SK-N-SH (cell line): ENCODE measurements at regions not wholly inside any gene's neighbourhood (a gene's known extent, or its start where the extent isn't known, plus 50 kb on each side); places are given as distances from the start of the nearest gene placed in this dataset.

Source experiments
- CTCF ChIA-PET: fragments of 300-600, 350-600 bp; formaldehyde crosslinking; extraction: SDS; loops from one replicate; lab custom pipeline; 2021; lab: Yijun Ruan, JAX
- POLR2A ChIA-PET: fragments of 350-600 bp; sonication (Branson Sonifier 250); formaldehyde crosslinking; extraction: SDS; loops from one replicate; lab custom pipeline; 2020; ENCODE audit warnings: antibody characterized with exemption, inconsistent platforms; lab: Yijun Ruan, JAX
- DNase-seq: peaks from one replicate; pipeline ENCODE4 v3.0.0; 2012
- H2AFZ ChIP-seq: fragments of 200-600 bp; sonication (generic); 2 replicates; pipeline ENCODE4 v1.8.1; 2016; ENCODE audit warnings: antibody characterized with exemption, mild to moderate bottlenecking, low read depth
- H3F3A ChIP-seq: fragments of 200-600 bp; sonication (generic); replicated peaks from 2 replicates; pipeline ENCODE3; 2016; ENCODE audit warnings: antibody characterized with exemption, mild to moderate bottlenecking; ENCODE audit not compliant: insufficient read depth
- H3K27ac ChIP-seq, 2 experiments: fragments of 200-500 bp in 1 of 2; fragments of 200-600 bp in 1 of 2; sonication (Bioruptor generic) in 1 of 2; sonication (generic), shearing (Covaris generic) in 1 of 2; 2 replicates each; pipeline versions ENCODE4 v1.5.1 to v1.6.1; 2014 to 2016; ENCODE audit warnings: low read depth in 2 of 2, inconsistent platforms in 1 of 2, low read length in 1 of 2, mild to moderate bottlenecking in 1 of 2, mixed read lengths in 1 of 2
- H3K27me3 ChIP-seq: fragments of 200-600 bp; sonication (generic), shearing (Covaris generic); 2 replicates; pipeline ENCODE4 v1.6.1; 2016; ENCODE audit warnings: mixed run types; ENCODE audit not compliant: insufficient read depth
- H3K36me3 ChIP-seq, 2 experiments: fragments of 200-500 bp in 1 of 2; fragments of 200-600 bp in 1 of 2; sonication (Bioruptor generic) in 1 of 2; sonication (generic) in 1 of 2; replicated peaks in 1 of 2; 2 replicates each; pipeline versions ENCODE3 to v1.5.1; 2014 to 2016; ENCODE audit warnings: low read length in 1 of 2, mild to moderate bottlenecking in 1 of 2; ENCODE audit not compliant: insufficient read depth in 2 of 2, control insufficient read depth in 1 of 2
- H3K4me1 ChIP-seq, 2 experiments: fragments of 200-500 bp in 1 of 2; fragments of 200-600 bp in 1 of 2; sonication (Bioruptor generic) in 1 of 2; sonication (generic), shearing (Covaris generic) in 1 of 2; 2 replicates each; pipeline versions ENCODE4 v1.5.1 to v1.6.1; 2014 to 2016; ENCODE audit warnings: low read depth in 1 of 2, low read length in 1 of 2, mixed run types in 1 of 2; ENCODE audit not compliant: insufficient read depth in 2 of 2, control insufficient read depth in 1 of 2
- H3K4me2 ChIP-seq: fragments of 200-600 bp; sonication (generic), shearing (Covaris generic); 2 replicates; pipeline ENCODE4 v1.6.1; 2017; ENCODE audit warnings: mixed run types
- H3K4me3 ChIP-seq, 2 experiments: fragments of 200-500 bp in 1 of 2; fragments of 200-600 bp in 1 of 2; sonication (Bioruptor generic) in 1 of 2; sonication (generic), shearing (Covaris generic) in 1 of 2; 2 replicates each; pipeline versions ENCODE4 v1.5.1 to v1.8.1; 2014 to 2016; ENCODE audit warnings: low read depth in 2 of 2, inconsistent platforms in 1 of 2, low read length in 1 of 2, mild to moderate bottlenecking in 1 of 2, mixed read lengths in 1 of 2, moderate library complexity in 1 of 2
- H3K79me2 ChIP-seq: fragments of 200-600 bp; sonication (generic); 2 replicates; pipeline ENCODE4 v1.8.1; 2017; ENCODE audit warnings: mild to moderate bottlenecking; ENCODE audit not compliant: insufficient read depth
- H3K9ac ChIP-seq: fragments of 200-600 bp; sonication (generic); 2 replicates; pipeline ENCODE4 v1.6.1; 2017; ENCODE audit warnings: mixed run types
- H3K9me2 ChIP-seq: fragments of 200-600 bp; sonication (generic); 2 replicates; pipeline ENCODE4 v1.6.1; 2017; ENCODE audit warnings: mixed run types
- H3K9me3 ChIP-seq: fragments of 200-600 bp; sonication (generic); 2 replicates; pipeline ENCODE4 v1.6.1; 2017; ENCODE audit warnings: mixed run types, mild to moderate bottlenecking, moderate library complexity
- H4K20me1 ChIP-seq: fragments of 200-600 bp; sonication (generic); 2 replicates; pipeline ENCODE4 v1.6.1; 2017; ENCODE audit warnings: mild to moderate bottlenecking, mixed run types; ENCODE audit not compliant: insufficient read depth
- CHD2 ChIP-seq: fragments of 150-350 bp; IDR thresholded peaks from 2 replicates; pipeline ENCODE4 v1.6.1; 2018; ENCODE audit warnings: low read length; ENCODE audit not compliant: partially characterized antibody
- EZH2phosphoT487 ChIP-seq: fragments of 200-600 bp; sonication (generic); IDR thresholded peaks from 2 replicates; pipeline ENCODE4 v1.6.1; 2017; ENCODE audit warnings: low read depth, mixed run types, mild to moderate bottlenecking, antibody characterized with exemption, moderate library complexity, borderline replicate concordance
- FOSL2 ChIP-seq: IDR thresholded peaks from 2 replicates; pipeline ENCODE4 v1.4.0; 2012; ENCODE audit warnings: low read depth, mild to moderate bottlenecking, moderate library complexity, borderline replicate concordance
- FOXM1 ChIP-seq: IDR thresholded peaks from 2 replicates; pipeline ENCODE4 v1.4.0; 2012; ENCODE audit warnings: low read depth, mild to moderate bottlenecking
- GATA2 ChIP-seq: sonication (generic); formaldehyde crosslinking; IDR thresholded peaks from 2 replicates; pipeline ENCODE4 v1.5.0; 2020; ENCODE audit warnings: mild to moderate bottlenecking, missing genetic modification reagents
- MEF2A ChIP-seq: IDR thresholded peaks from 2 replicates; pipeline ENCODE4 v1.4.0; 2012; ENCODE audit warnings: low read depth, borderline replicate concordance
- MXI1 ChIP-seq: IDR thresholded peaks from 2 replicates; pipeline ENCODE4 v1.6.1; 2012; ENCODE audit warnings: mild to moderate bottlenecking, low read depth, low read length, improper control_type of control experiment
- NRF1 ChIP-seq: IDR thresholded peaks from 2 replicates; pipeline ENCODE4 v1.6.1; 2012; ENCODE audit warnings: low read depth, mild to moderate bottlenecking, low read length
- POLR2AphosphoS5 ChIP-seq: IDR thresholded peaks from 2 replicates; pipeline ENCODE4 v1.6.1; 2012; ENCODE audit warnings: low read depth, low read length
- RAD21 ChIP-seq: IDR thresholded peaks from 2 replicates; pipeline ENCODE4 v1.6.1; 2012; ENCODE audit warnings: mild to moderate bottlenecking, low read length
- RXRA ChIP-seq: IDR thresholded peaks from 2 replicates; pipeline ENCODE4 v1.4.0; 2012; ENCODE audit warnings: low read depth, mild to moderate bottlenecking, borderline replicate concordance
- TAF1 ChIP-seq: IDR thresholded peaks from 2 replicates; pipeline ENCODE4 v1.6.1; 2012; ENCODE audit warnings: low read depth, mild to moderate bottlenecking, low read length, moderate library complexity, borderline replicate concordance
- TCF12 ChIP-seq: IDR thresholded peaks from 2 replicates; pipeline ENCODE4 v1.4.0; 2012
- TEAD4 ChIP-seq: IDR thresholded peaks from 2 replicates; pipeline ENCODE4 v1.4.0; 2012; ENCODE audit warnings: mild to moderate bottlenecking, borderline replicate concordance; ENCODE audit not compliant: insufficient read depth
- YY1 ChIP-seq: IDR thresholded peaks from 2 replicates; pipeline ENCODE4 v1.4.0; 2012; ENCODE audit warnings: low read depth, mild to moderate bottlenecking
- WGBS: methylation state at CpG from one replicate; pipeline ENCODE4 v1.1.6; 2017; ENCODE audit warnings: low lambda C conversion rate; 5-methylcytosine and 5-hydroxymethylcytosine counted together
- TF ChIP-seq, protein P1 (sequence below): IDR thresholded peaks from 2 replicates; pipeline ENCODE4 v1.4.0; 2012; ENCODE audit warnings: low read depth, borderline replicate concordance
- TF ChIP-seq, protein P2 (sequence below): fragments of 150-350 bp; IDR thresholded peaks from 2 replicates; pipeline ENCODE4 v1.6.1; 2016; ENCODE audit warnings: mild to moderate bottlenecking, low read depth, low read length
- TF ChIP-seq, protein P3 (sequence below): IDR thresholded peaks from 2 replicates; pipeline ENCODE4; 2012

DNA sequence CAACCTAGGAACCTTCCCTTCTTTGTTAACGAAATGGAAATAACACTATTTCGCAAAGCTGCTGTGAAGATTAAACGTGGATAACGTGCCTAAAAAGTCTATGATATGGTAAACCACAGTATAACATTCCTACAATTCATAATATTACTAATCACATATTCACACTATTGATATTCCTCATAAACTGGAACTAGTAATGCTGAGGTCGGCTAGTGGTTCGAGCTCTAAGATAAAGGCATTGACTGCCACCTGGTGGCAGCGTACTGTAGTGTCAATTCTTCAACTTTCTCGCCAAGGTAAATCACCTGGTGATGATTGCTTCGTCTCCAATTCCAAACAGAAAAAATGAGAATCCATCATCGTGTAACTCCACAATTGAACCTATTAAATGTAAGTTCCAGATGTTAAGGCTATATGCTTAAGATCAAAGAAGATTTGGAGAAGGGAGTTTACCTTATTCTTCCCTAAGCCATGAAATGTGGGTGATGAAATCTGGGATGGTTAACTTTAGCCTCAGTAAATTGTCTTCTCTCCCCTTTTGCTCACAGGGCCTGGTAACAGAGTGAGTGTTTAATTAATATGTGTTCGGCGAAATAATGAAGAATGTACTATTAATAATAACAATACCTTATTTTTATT is 197.5 kb upstream of the TMEM132C start (continued):
- TF ChIP-seq RAD21, result peak; percentile 74
- no peak for TF ChIP-seq EZH2phosphoT487
- no peak for TF ChIP-seq CHD2
- no peak for TF ChIP-seq YY1
- TF ChIP-seq MXI1, result no peak
- no peak for TF ChIP-seq GATA2 (CRISPR knock-in tag)

DNA sequence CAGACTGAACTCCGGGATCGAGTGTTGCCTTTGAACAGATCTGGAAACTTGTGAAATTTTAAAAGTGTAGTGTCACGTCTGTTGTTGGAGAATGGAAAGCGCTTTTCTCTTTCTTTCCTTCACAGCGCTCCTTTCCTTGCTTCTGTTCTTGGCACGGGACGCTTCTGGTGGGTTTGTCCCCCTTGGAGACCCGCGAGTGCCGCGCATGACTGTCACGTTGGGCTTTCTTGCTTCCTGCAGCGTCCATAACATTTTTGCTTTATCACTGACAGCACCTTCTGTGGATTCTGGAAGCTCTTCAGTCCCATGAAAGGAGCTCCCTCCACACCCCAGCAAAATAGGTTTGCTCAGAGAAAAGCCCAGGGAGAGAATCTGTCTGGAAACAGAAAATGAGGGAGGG is 193.0 kb upstream of the TMEM132C start:
- H3K36me3 ChIP-seq, result no peaks in the 10 kb centered on the region
- H3K79me2 ChIP-seq, result no peaks in the 10 kb centered on the region
- no peak overlapping the region for H2AFZ ChIP-seq
- no peaks in the 10 kb centered on the region for H3K9me3 ChIP-seq
- no peaks in the 10 kb centered on the region for H3K27me3 ChIP-seq
- H3K4me1 ChIP-seq, result no peaks in the 10 kb centered on the region
- DNase-seq, result no peak
- 65% methylated on average over 13 of the region's 13 CpGs for WGBS
- H3K9me2 ChIP-seq, result no peaks in the 10 kb centered on the region
- H3F3A ChIP-seq, result no peaks in the 10 kb centered on the region
- no peak overlapping the region for H3K27ac ChIP-seq
- POLR2A ChIA-PET, result no interaction called here
- no peak overlapping the region for H3K9ac ChIP-seq
- TF ChIP-seq NRF1 (no peak), TCF12 (no peak), EZH2phosphoT487 (no peak), POLR2AphosphoS5 (no peak), FOSL2 (no peak), CHD2 (no peak), FOXM1 (no peak)
- TF ChIP-seq, protein P1, sequence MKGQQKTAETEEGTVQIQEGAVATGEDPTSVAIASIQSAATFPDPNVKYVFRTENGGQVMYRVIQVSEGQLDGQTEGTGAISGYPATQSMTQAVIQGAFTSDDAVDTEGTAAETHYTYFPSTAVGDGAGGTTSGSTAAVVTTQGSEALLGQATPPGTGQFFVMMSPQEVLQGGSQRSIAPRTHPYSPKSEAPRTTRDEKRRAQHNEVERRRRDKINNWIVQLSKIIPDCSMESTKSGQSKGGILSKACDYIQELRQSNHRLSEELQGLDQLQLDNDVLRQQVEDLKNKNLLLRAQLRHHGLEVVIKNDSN, result no peak
- no peak overlapping the region for H3K4me3 ChIP-seq
- CTCF ChIA-PET, result no interaction called here
- H4K20me1 ChIP-seq, result no peaks in the 10 kb centered on the region
- H3K4me2 ChIP-seq, result no peak overlapping the region

DNA sequence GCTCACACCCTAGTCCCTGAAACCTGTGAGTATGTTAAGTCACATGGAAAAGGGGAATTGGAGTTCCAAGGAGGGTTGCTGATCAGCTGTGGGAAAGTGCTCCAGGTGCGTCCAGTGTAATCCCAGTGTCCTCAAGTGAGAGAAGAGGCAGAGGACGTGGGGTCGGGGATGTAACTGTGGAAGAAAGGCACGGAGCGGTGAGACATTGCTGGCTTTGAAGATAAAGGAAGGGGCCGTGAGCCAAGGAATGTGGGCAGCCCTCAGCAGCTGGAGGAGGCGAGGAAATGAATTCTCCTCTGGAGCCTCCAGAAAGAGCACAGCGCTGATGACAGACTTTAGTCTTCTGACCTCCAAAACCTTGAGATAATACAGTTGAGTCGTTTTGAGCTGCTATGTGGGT is 191.6 kb upstream of the TMEM132C start:
- 29% methylated on average over 8 of the region's 9 CpGs for WGBS
- CTCF ChIA-PET, result no interaction called here

More for the DNA sequence above, 191.6 kb upstream of the TMEM132C start:
- no peak overlapping the region for H3K27ac ChIP-seq
- no peak overlapping the region for H3K4me3 ChIP-seq
- H4K20me1 ChIP-seq, result no peaks in the 10 kb centered on the region
- H3K4me1 ChIP-seq, result no peaks in the 10 kb centered on the region
- TF ChIP-seq FOXM1 (no peak), GATA2 (CRISPR knock-in tag) (no peak), MEF2A (no peak), RXRA (no peak), TAF1 (no peak), MXI1 (no peak), POLR2AphosphoS5 (no peak), EZH2phosphoT487 (no peak), TEAD4 (no peak), FOSL2 (no peak), YY1 (no peak)
- TF ChIP-seq, protein P2, sequence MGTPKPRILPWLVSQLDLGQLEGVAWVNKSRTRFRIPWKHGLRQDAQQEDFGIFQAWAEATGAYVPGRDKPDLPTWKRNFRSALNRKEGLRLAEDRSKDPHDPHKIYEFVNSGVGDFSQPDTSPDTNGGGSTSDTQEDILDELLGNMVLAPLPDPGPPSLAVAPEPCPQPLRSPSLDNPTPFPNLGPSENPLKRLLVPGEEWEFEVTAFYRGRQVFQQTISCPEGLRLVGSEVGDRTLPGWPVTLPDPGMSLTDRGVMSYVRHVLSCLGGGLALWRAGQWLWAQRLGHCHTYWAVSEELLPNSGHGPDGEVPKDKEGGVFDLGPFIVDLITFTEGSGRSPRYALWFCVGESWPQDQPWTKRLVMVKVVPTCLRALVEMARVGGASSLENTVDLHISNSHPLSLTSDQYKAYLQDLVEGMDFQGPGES, result no peak
- TF ChIP-seq, protein P1, result no peak
- TF ChIP-seq, protein P3, sequence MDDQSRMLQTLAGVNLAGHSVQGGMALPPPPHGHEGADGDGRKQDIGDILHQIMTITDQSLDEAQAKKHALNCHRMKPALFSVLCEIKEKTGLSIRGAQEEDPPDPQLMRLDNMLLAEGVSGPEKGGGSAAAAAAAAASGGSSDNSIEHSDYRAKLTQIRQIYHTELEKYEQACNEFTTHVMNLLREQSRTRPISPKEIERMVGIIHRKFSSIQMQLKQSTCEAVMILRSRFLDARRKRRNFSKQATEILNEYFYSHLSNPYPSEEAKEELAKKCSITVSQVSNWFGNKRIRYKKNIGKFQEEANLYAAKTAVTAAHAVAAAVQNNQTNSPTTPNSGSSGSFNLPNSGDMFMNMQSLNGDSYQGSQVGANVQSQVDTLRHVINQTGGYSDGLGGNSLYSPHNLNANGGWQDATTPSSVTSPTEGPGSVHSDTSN, result no peak
- H3F3A ChIP-seq, result no peaks in the 10 kb centered on the region
- no peak overlapping the region for H3K9ac ChIP-seq
- H3K27me3 ChIP-seq, result no peaks in the 10 kb centered on the region
- POLR2A ChIA-PET, result no interaction called here
- H3K36me3 ChIP-seq, result no peaks in the 10 kb centered on the region
- H2AFZ ChIP-seq, result no peak overlapping the region
- no peak for DNase-seq
- H3K9me3 ChIP-seq, result no peaks in the 10 kb centered on the region
- H3K4me2 ChIP-seq, result no peak overlapping the region
- H3K9me2 ChIP-seq, result no peaks in the 10 kb centered on the region
- H3K79me2 ChIP-seq, result no peaks in the 10 kb centered on the region
